Kidney capillary endothelial cell (primary cell): ENCODE measurements at regions not wholly inside any gene's neighbourhood (a gene's known extent, or its start where the extent isn't known, plus 50 kb on each side); places are given as distances from the start of the nearest gene placed in this dataset.
"Not testable (repeated sequence)": the region's sequence is repeated elsewhere in the genome, so short reads cannot be mapped to it uniquely, and the experiment has no call there.

Experiments
- DNase-seq: peaks from one replicate; pipeline ENCODE4 v3.0.0-alpha.2; 2018; ENCODE audit warnings: low spot score

DNA sequence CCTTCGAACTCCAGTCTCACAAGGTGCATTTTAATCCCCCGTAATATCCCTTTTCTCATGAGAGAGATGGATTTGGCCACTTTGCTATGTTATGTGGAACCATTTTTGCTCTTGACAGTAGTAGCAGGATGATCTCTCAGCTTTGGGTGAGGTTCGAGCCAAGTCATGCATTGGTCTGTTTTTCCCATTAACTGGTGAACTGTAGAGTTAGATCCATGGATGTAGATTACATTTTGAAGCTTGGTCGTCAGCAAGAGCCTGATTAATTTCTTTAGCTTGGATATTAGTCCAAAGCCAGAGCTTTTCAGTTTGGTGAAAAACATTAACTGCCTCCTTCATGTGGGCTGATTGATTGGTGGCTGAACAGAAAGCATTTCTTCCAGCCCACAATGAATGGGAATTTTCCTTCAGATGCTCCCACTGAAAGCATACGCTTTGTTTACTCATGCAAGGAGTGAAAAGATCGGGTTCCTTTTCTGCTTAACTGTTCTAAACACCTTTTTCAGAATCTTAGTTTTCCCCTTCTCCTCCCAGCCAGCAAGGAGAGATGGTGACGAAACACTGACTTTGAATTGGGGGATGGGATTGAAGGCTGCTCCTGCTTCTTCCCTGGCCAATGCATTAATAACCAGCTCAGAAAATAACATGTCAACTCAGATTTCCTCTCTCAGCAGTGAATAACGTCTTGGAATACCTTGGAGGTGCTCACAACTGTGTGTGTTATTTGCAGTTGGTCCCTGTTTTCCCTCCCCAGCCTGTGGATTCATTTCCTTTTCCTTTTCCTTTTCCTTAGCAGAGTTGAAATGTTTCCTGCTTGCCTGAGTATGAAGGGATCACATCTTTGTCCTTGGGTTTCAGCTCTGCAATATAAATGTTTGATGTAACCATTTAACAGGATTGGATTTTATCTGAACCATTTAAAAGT lies 351.8 kb upstream of the FZD8 start:
- DNase-seq = peak; percentile 79

DNA sequence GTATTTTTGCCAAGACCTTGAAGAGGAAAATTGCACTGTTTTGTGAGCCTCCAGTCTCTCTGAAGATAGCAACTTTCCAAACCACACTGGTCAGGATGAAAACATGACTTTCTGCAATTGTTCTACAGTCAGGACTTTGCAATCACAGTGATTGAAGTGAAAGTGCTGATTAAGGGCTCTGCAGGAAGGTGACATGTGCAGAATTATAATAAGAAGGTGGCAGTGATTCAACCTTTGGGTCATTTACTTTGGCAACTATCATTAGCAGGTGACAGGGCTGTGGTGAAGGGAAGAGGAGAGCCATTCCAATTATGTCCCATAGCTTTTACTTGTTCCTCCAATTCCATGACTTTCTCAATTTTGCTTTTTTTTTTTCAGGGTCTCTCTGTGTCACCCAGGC lies 350.0 kb upstream of the FZD8 start:
- no peak for DNase-seq

DNA sequence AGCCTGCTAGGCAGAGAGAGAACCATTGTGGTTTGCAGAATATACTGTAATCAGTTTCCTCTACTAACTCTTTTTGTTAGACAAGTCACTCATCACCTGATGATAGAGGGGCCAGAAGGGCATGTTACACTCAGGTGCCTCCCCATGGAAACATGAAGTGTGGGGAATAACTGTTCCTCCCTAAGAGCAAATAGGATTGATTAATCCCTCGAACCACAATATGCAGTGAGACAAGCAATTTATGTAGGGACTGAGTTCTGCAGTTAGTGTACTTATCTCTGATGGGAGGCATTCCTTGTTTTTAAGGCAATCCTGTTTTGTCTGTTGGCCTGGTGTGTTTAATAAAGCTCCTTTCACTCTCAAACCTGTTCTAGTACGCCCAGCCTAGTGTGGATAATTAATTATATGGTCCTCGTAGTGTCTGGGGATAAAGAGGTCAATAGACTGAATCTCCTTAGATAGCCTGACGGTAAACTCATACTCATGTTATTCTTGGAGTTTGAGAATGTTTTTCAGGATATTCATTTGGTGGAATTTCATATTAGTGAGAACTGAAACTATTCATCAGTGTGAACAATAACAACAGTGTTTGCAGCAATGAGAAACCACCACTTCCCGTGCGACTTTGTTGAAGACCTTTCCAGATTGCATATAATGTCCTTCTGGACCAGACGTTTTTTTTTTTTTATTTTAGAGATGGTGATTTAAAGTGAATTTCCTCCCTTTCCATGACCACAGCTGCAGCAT lies 344.8 kb upstream of the FZD8 start:
- DNase-seq = no peak

DNA sequence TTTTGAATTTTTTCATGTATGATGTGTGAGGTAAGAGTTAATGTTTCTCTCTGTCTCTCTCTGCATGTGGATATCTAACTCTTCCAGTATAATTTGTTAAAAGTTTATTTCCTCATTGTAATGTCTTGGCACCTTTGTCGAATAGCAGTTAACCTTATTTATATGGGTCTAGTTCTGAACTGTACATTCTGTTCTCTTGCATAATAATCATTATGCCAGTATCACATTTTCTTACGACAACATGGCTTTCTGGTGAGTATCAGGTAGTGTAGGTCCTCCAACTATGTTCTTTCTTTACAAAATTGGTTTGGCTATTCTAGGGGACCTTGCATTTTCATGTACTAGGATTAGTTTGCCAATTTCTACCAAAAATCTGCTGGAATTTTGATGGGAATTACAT lies 337.0 kb upstream of the FZD8 start:
- DNase-seq = no peak

DNA sequence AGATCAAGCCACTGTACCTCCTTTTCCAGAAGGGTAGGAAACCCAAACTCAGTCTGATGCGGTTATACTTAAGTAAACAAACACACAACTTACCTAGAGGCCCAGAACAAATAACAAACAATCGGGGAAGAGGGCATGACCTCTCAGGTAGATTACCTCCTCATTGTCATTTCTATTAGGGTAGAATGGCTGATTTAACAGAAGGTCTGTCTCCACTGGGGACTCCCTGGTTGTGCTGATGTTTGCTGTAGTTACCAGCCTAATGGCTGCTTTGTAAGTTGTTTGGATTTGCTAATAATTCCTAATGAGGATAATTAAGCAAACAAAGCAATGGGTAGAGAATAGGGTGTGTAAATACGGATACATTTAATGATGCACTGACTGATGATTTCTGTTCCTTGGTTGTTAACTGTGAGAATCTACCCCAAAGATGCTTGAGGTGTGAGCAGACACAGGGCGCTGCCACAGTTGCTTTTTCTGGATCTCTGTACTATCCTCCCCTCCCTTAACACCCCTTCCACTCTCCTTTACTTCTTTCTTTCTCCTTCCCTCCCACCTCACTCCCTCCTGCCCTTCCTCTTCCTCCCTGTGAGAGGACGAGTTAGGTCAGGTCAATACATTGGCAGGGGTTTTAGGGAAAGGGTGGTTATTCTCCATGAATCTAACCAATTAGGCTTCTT lies 332.0 kb upstream of the FZD8 start:
- not testable (repeated sequence) for DNase-seq

DNA sequence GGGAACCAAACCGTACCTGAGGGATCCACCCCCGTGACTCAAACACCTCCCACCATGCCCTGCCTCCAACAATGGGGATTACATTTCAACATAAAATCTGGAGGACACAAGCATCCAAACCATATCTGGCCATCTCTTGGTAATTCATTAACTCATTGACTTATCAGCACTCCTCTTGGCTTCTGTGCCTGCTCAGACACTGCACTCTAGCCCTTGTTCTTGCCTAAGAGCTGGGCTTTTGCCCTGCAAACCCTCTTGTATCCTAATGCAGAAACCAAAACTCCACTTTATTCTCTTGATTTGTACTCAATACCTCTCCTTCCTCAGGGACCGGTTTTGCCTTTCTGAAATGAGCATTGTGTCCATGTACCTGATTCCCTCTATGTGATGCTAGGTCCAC lies 330.2 kb upstream of the FZD8 start:
- DNase-seq = no peak

DNA sequence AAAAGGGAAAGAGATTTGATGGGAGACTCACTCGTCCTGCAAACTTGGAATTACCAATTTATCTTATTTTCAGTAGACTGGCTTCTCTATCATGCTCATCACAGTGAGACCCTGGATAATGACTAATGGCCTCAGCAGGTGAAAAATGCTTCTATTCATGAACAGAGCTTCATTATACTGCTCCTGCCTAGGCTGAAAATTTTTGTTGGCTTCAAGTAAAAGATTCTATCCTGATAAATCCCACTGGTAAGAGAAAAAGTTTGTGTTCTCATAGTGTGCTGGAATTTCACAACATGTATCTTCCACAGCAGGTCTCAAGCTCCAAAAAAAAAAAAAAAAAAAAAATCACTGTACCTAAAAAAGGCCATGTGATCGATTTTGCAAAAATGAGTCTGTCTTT lies 329.3 kb upstream of the FZD8 start:
- DNase-seq = no peak

DNA sequence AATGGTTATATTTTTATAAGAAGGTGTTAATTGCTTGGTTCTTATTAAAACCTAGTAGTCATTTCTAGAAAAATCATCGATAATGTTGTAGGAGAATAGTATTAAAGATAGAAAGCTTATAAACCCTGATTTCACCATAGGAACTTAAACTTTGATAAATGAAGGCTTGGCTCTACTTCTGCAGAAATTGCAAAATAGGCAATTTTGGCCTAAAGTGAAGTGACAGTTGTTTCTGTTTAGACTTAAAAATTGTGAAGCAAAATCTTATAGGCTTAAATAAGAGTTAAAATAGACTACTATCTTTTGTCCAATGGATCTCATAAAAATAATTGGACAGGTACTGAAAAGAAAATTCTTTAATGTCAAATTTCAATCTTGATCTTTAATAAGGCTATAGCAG lies 321.6 kb upstream of the FZD8 start:
- DNase-seq = no peak

DNA sequence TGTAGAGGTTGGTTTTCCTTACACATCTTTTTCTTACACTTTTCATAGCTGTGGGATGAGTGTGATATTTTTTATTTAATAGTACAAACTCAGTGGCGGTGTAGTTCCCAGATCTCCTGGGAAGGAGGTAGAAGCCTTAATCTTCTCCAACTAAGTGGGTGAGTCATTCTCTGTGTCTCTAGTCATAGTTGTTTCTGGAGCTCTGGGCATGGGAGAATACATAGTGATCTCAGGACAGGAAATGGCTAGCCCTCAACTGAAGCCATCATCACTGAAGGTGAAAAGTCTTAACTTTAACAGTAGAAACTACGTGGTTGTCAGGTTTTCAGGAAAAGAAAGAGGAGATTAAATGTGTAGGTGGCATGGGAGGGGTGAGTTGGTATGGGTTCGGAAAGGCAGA lies 319.4 kb upstream of the FZD8 start:
- peak; percentile 51 for DNase-seq

DNA sequence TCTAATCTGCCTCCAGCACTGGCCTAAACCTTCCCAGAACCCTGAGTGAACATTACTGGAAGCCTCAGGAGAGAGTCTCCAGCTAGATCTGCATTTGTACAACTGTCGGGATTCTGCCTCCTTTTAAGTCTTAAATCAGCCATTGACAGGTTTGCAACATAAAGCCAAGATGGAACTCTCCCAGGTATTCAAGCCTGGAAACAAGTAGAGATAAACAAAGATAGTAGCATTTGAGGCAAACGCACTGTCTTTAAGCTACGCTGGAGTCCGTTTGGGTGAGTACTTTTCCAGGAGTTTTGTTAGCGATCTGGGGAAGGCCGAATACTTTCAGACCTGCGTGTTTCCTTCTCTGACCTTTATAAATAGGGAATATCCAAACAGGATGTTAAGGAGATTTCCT lies 317.2 kb upstream of the FZD8 start:
- DNase-seq = peak; percentile 44

DNA sequence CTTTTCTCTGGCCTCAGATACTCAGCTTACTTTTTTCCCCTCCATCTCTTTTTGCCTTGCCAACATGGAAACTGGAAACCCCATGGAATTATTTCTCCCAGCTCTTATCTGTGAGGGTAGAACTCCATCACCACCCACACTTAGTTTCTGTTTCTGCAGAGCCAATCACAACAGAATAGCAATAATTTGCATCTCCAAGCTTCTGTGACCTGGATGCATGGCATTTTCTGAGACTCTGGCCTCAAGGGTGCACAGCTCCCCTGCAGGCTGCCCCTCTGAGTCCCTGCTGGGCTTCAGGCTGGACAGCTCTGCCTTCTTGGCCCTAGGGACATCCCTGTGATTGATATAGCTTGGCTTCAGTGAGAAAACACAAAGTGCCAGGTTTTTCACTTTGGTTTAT lies 316.5 kb upstream of the FZD8 start:
- DNase-seq = not testable (repeated sequence)

DNA sequence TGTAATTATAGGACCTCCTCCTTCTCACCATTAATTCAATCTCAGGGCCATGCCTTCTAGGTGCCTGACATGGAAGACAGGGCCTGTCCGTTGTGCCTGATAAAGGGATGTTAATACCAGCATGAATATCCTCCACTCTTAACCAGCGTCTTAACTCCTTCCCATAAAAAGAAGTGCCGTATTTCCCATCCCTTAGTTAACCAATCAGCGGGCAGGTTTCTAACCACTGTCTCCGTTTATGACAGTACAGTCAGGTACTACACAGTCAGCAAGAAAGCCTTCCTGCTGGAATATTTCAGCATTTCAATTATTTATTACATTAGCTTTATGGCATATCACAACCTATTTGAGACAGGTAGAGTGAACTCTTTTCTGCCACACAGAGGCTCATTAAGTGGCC lies 308.6 kb upstream of the FZD8 start:
- DNase-seq = no peak

DNA sequence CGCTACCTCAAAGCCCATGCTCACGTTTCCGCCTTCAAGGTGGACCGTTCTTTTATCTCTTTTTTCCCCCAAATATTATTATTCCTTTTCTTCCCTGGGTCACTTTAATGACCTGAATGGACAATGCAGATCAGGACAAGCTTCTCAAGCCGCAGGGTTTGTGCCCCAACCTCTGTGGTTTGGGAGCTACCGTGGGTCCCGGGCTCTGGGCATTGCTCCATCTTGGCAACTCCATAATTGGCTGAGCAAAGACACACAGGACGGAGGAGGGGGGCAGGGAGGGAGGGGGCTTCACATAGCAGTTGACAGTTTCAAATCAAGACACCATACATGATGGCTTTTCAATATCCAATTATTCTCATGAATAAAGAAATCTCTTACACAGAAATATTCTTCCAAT lies 308.1 kb upstream of the FZD8 start:
- DNase-seq = no peak

DNA sequence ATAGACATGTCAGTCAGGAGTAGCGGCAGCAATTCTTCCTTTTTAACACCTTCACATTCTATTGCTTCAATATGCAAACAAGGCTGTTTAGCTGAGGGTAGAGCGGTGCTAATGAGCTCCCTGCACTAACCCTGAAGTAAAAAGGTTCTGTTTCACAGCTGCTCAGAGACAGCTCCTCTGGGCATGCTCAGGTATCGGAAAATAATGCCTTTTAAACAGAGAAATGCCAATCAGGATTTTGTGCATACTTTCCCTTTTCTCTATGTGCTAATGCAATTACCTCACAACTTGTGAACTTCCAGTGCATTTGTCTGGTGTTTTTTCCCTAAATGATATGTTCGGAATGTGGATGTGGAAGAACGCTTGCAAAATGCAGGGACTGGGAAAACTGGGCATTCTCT lies 307.7 kb upstream of the FZD8 start:
- DNase-seq = no peak

DNA sequence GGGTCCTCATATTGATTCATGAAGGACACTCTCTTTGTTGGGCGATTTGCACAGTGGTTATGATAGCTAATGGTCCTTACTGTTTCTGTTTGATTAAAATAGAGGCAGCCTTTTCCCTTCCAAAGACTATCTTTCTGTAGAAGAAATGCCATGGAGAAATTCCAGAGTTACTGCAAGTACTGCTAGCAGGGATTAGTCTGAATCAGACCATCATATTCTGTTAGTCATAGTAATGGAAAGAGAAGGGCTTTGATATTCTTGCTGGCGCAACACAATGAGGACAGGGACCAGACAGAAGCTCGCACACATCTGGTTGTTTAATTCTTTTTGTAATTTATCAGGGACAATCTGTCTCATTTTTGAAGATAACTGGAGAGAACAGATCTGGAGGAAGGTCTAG lies 304.5 kb upstream of the FZD8 start:
- DNase-seq = no peak

DNA sequence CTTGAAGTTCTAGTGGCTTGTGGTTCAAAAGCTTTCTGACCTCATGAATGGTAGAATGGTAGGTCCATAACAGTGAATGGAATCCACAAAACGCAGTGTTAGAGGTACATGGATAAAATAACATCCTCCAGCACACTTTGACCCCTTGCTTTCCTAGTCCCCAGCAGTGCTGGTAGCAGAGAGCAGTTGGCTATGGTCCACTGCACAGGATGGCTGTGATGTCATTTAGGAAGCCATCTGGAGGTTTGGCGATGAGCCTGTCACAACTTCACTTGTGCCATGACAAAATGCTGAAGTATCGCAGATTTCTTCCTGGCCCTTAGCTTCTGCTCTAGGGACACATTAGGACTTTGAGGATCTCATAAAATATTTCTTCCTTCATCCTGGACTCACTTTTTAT lies 300.0 kb upstream of the FZD8 start:
- no peak for DNase-seq

DNA sequence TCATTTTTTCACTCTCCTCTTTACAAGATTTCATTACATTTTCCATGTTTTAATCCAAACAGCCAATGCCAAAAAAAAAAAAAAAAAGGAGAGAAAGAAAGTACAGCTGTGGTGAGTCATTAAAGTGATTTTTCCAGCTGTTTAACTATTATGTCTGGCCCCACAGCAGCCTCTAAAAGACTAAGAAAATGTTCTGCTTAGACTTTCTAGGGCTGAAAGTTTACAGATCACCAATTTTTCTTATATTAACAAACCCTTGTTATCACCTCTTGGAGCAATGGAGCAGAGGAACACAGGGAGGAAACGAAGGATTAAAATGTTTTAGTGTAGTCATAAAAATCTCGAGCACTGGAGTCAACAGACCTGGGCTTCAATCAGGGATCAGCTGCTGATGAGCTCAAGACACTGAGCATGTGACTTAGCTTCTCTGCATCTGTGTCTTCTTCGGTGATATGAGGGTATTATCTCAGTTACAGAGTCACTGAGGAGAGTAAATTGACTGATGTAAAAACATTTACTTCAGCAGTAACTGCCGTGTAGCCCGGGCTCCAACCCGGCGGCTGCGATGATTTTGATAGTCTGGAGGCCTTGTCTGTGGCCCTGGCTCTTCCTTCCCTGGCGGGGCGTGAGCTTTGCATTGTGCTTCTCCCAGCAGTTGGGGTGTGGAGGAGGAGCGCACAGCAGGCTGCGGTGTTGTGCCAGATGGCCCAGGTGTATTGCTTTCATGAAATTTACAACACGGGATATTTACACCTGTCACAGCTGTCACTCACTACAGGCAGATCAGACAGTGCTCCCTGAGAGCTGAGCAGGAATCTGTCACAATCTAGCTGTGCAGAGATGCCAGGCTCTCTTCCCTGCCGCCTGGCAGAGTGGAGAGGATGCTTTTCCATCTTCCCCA lies 298.3 kb upstream of the FZD8 start:
- no peak for DNase-seq

DNA sequence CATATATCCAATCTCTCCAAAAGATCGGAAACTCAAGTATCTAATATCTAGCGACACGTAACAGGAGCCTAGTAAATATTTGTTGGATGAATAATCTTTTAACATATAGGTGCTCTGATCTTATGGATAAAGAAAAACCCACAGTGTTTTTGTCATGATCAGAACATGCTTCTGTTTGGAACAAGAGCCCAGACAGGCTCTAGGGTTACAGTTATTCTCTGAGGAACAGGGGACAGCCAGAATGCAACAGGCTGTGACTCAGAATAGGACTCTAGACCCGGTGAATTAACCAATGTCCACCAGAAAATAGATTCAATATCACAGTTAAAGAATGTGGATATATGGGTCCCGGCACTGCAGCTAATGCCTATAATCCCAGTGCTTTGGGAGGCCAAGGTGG lies 296.1 kb upstream of the FZD8 start:
- DNase-seq = no peak

DNA sequence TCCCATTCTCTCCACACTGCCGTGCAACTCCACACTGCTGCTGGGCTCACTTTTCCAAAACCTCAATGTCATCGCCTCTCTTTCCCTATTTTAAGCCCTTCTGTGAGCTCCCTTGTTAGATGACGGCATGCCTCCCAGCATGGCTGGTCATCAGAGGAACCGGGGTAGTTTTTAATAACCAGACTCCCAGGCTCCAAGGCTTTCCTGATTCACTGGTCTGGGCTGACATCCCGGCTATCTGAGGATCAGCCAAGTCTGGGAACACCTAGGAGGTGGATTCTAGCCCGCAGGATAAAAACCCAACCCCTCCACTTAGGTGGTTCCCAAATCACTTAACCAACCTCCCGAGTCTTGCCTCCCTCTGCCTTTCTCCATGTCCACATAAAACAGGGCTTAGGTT lies 295.4 kb upstream of the FZD8 start:
- DNase-seq = no peak

DNA sequence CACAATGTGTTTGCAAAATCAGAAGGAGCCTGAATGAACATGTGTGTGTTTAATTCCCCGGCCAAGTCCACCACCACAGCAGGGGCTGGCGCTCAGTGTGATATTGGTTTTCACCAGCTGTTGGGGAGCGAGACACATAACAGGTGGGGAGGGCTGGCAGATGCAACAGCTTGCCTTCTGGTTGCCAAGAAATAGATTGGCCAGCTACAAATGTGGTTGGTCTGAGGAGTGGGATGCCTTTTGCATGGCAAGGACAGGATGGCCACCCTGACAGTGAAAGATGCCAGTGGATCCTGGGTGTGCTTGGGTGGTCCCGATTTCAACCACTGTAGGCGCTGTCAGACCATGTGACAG lies 292.5 kb upstream of the FZD8 start:
- no peak for DNase-seq

DNA sequence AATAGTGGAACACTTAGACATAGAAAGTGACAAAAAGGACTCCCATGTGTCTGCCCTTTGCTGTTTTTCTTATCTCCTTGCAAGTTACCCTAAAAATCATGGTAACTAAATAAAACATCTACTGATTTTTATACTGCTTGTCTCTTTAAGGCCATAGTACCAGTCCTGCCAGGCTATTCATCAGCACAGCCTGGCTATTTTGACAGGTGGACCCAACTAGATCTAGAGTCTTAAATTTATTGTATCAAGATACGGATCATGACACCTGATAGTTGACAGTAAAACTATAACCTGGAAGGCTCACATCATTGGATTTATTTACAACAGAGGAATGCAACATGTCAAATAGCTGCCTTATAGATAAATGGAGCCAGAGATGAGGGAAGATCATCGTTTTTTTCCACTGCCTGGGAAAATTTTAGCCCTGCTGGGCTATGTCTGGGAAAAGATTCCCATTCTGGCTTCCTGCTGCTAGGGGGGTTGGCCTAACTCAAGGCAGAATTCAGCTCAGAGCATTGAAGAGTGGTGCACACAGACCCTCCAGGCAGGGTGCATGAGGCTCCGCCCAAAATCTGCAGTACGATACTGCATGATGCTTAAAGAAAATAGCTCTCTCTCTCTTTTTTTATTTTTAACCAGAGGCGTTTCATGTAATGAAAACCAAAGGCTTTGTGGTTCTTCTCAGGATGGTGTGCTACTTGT lies 292.0 kb upstream of the FZD8 start:
- no peak for DNase-seq
